Neural crest cell (in vitro differentiated cells): ENCODE measurements at regions not wholly inside any gene's neighbourhood (a gene's known extent, or its start where the extent isn't known, plus 50 kb on each side); places are given as distances from the start of the nearest gene placed in this dataset.

ENCODE experiments used
- DNase-seq: peaks from one replicate; pipeline ENCODE4 v3.0.0; 2021; ENCODE audit warnings: low read depth, mixed read lengths, low spot score
- H3K27ac Mint-ChIP-seq: one replicate; pipeline ENCODE4 v1.8.0; 2021; ENCODE audit warnings: mild to moderate bottlenecking, mixed read lengths; ENCODE audit not compliant: unreplicated experiment
- H3K27me3 Mint-ChIP-seq: 2 replicates; pipeline ENCODE4 v1.8.0; 2021; ENCODE audit warnings: low read depth, mild to moderate bottlenecking, mixed read lengths
- H3K36me3 Mint-ChIP-seq: 2 replicates; pipeline ENCODE4 v1.8.0; 2021; ENCODE audit warnings: low read depth, mild to moderate bottlenecking, mixed read lengths
- H3K4me1 Mint-ChIP-seq: 2 replicates; pipeline ENCODE4 v1.8.0; 2021; ENCODE audit warnings: mixed read lengths
- H3K4me3 Mint-ChIP-seq: one replicate; pipeline ENCODE4 v1.8.0; 2021; ENCODE audit warnings: mild to moderate bottlenecking, mixed read lengths
- H3K9me3 Mint-ChIP-seq: 2 replicates; pipeline ENCODE4 v1.8.0; 2021; ENCODE audit warnings: mixed read lengths
- CTCF ChIP-seq: fragments of 200-600 bp; sonication (generic); conservative IDR thresholded peaks from 2 replicates; pipeline ENCODE4 v1.5.0; 2021; ENCODE audit warnings: antibody characterized with exemption, mild to moderate bottlenecking

- Mint-ChIP-seq H3K27me3 (peaks cover 3% of the 10 kb centered on the region), H3K9me3 (peaks cover 8% of the 10 kb centered on the region), H3K36me3 (no peaks in the 10 kb centered on the region), H3K4me3 (no peak overlapping the region), H3K4me1 (no peaks in the 10 kb centered on the region), H3K27ac (no peak overlapping the region)
- no peak for TF ChIP-seq CTCF
- no peak for DNase-seq
Observed at GRCh38 chr11:134751766-134752165, 339.7 kb upstream of the B3GAT1 start.

GRCh38 chr11:134751031-134751585, 339.1 kb upstream of the B3GAT1 start:
- DNase-seq, result no peak
- no peaks in the 10 kb centered on the region for H3K36me3 Mint-ChIP-seq
- H3K9me3 Mint-ChIP-seq, result peaks cover 8% of the 10 kb centered on the region
- no peak overlapping the region for H3K27ac Mint-ChIP-seq
- H3K4me1 Mint-ChIP-seq, result no peaks in the 10 kb centered on the region
- H3K27me3 Mint-ChIP-seq, result peaks cover 3% of the 10 kb centered on the region
- TF ChIP-seq CTCF, result no peak
- no peak overlapping the region for H3K4me3 Mint-ChIP-seq

- H3K9me3 Mint-ChIP-seq, result peaks cover 8% of the 10 kb centered on the region
- no peak overlapping the region for H3K27ac Mint-ChIP-seq
- no peak overlapping the region for H3K4me3 Mint-ChIP-seq
- no peaks in the 10 kb centered on the region for H3K4me1 Mint-ChIP-seq
- no peak for TF ChIP-seq CTCF
- H3K27me3 Mint-ChIP-seq, result peaks cover 3% of the 10 kb centered on the region
- no peak for DNase-seq
- no peaks in the 10 kb centered on the region for H3K36me3 Mint-ChIP-seq
Observed at GRCh38 chr11:134750619-134751018, 338.6 kb upstream of the B3GAT1 start.

GRCh38 chr11:134749040-134749839, 337.2 kb upstream of the B3GAT1 start:
- Mint-ChIP-seq H3K9me3 (peaks cover 8% of the 10 kb centered on the region), H3K4me1 (no peaks in the 10 kb centered on the region), H3K27me3 (peaks cover 3% of the 10 kb centered on the region), H3K27ac (no peak overlapping the region), H3K36me3 (no peaks in the 10 kb centered on the region), H3K4me3 (no peak overlapping the region)
- DNase-seq, result no peak
- TF ChIP-seq CTCF, result no peak

GRCh38 chr11:134746609-134747008, 334.6 kb upstream of the B3GAT1 start:
- Mint-ChIP-seq H3K36me3 (no peaks in the 10 kb centered on the region), H3K27ac (no peak overlapping the region), H3K27me3 (peaks cover 3% of the 10 kb centered on the region), H3K4me3 (no peak overlapping the region), H3K9me3 (peaks cover 8% of the 10 kb centered on the region), H3K4me1 (peaks cover 7% of the 10 kb centered on the region)
- TF ChIP-seq CTCF, result no peak
- DNase-seq, result no peak
